GM12892 (cell line): ENCODE measurements at regions not wholly inside any gene's neighbourhood (a gene's known extent, or its start where the extent isn't known, plus 50 kb on each side); places are given as distances from the start of the nearest gene placed in this dataset.

Experiments
- POLR2A ChIP-seq: IDR thresholded peaks from 2 replicates; pipeline ENCODE4 v1.6.1; 2011; ENCODE audit warnings: low read depth, low read length, control low read depth
- POLR2AphosphoS5 ChIP-seq: IDR thresholded peaks from 2 replicates; pipeline ENCODE4 v1.6.1; 2011; ENCODE audit warnings: low read depth, low read length, control low read depth

DNA sequence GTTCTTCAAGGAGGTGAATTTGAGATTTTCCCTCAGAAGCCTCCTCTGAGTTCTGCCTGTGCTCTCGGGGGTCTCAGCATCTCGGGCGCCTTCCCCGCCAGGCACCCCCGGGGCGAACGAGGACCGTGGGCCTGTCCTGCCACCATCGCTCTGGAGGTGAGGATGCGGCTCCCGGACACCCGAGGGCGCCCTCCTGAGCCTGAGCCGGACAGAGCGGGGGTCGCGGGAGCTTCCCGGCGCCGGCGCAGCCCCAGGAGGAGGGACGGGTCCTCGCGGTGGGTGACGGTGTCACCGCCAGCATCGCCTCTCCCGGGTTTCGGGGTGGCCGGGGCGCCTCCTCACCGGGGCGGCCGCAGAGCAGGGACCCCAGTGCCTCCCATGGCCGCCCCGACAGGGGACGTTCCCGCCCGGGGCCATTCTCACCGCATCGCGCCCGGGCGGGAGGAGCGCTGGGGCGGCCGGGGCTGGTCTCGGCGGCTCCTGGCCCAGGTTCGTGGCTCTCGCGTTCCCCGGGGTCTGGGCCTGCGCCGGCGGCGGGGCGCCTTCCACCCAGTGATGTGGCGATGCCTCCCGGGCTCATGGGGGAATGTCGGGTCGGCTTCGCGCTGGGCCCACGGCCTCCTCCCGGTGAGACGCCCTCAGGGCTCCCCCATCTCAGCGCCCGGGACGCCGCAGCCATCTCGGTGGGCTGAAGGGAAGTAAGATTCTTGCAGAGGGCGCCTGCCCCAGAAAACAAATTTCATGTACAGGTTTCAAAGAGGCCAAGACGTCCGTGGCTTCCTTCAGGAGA, 210.5 kb downstream of the ERMARD start:
- TF ChIP-seq POLR2AphosphoS5 = no peak
- no peak for TF ChIP-seq POLR2A
